SW 1271 (cell line): ENCODE measurements at regions not wholly inside any gene's neighbourhood (a gene's known extent, or its start where the extent isn't known, plus 50 kb on each side); places are given as distances from the start of the nearest gene placed in this dataset.

Experiments used
- DNase-seq, 2 experiments: peaks; one replicate each; lab custom pipeline; 2025; lab: John Stamatoyannopoulos, UW

DNA sequence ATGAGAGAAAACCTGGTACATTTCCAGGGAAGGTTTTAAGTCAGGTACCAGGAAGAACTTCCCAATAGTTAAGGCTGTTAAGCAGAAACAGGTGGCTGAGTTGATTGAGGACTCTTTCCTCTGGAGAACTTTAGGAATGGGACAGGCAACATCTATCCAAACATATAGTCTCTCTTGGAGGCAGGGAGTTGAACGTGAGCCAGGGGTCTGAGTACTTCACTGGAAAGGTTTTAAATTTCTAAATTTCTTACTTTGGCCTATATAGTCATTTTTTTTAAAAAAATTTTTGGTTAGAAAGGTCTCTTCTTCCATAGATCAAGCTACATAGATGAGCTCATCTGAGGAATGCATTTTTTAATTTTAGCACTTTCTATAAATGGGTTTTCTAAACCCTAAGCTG lies 261.4 kb upstream of the TCF4 start:
- no peak for DNase-seq

DNA sequence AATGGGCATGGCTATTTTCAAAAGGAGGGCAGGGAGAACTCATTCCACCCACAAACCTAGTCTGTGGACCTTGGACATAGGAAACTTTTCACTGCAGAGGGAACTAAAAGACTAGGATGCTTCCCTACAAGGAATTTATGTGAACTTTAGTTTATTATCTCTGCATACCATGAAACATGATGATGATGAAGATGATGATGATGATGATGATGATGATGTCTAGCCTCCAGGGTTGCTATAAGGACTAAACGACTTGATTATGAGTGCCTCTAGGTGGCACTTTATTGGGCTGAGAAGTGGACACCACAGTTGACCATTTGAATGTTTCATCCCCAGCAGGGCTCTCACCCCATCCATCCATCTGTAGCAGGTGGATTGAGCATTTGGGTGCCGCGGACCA lies 260.0 kb upstream of the TCF4 start:
- DNase-seq: no peak

DNA sequence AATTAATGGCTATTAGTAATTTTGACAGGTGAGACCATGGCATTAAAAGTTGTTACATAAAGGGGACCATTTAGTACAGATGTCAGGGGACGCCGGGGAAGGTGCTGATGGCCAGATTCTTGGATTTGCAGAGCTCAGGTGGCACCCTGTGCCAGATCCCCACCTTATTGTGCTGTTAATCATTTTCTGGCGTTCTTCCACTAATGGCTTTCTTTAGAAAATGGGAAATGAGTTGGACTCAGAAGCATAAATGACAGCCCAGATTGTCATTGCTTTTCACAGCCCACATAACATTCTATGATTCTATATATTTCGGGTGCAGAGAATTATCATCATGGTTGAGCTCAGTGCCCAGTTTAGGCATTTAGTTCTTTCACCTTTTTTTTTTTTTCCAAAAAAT lies 257.2 kb upstream of the TCF4 start:
- DNase-seq: no peak

DNA sequence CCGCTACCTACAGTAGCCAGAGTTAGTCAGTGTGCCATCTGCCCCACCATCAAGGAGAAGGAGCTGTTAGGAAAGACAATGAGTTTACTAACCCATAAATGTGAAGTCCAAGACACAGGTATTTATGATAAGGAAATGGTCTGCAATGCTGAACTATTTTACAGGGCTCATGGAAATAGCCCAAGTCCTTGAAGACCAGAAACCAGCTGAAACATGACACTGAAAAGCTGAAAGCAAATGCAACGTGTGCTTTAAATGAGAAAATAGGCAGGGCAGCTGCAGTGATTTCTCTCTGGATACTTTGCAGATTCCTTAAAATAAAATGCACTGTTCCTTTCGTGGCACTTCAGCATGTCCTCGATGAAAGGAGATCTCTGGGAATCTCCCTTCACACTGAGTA lies 256.4 kb upstream of the TCF4 start:
- DNase-seq: no peak

DNA sequence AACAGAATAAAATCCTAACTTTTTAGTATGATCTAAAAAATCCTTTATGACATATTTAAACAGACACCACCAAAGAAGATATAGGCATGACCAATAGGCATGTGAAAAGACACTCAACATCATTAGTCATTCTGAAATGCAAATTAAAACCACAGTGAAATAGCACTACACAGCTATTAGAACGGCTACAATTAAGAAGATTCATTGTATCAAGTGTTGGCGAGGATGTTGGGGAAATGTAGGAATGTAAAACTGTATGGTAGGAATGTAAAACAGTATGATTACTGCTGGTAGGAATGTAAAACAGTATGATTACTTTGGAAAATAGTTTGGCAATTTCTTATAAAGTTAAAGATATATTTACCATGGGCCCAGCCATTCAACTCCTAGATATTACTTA lies 253.3 kb upstream of the TCF4 start:
- no peak for DNase-seq

DNA sequence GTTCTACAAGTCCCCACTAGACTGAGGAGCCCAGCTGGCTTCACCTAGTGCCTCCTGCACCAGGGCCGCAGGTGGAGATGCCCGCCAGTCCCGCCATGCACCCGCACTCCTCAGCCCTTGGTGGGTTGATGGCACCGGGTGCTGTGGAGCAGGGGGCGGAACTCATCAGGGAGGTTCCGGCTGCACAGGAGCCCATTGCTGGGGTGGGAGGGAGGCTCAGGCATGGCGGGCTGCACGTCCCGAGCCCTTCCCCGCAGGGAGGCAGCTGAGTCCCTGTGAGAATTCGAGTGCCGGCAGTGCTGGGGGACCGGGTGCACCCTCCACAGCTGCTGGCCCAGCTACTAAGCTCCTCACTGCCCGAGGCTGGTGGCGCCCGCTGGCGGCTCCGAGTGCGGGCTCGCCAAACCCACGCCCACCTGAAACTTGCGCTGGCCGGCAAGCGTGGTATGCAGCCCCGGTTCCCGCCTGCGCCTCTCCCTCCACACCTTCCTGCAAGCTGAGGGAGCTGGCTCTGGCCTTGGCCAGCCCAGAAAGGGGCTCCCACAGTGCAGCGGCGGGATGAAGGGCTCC lies 252.7 kb upstream of the TCF4 start:
- no peak for DNase-seq

DNA sequence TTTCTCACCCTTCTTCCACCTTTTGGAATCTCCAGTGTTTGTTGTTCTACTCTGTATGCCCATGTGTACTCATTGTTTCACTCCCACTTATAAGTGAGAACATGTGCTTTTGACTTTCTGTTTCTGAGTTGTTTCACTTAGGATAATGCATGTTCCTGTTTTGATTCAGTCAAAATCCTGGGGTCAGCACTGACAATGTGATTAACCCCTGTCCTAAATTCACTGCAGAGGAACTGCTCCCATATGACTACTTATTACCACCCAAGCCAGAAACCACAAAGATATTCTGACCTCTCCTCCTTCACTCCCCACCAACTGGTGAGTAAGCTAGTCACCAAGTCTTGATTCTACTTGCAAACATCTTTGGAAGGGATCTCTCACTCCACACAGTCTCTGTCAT lies 251.4 kb upstream of the TCF4 start:
- no peak for DNase-seq

DNA sequence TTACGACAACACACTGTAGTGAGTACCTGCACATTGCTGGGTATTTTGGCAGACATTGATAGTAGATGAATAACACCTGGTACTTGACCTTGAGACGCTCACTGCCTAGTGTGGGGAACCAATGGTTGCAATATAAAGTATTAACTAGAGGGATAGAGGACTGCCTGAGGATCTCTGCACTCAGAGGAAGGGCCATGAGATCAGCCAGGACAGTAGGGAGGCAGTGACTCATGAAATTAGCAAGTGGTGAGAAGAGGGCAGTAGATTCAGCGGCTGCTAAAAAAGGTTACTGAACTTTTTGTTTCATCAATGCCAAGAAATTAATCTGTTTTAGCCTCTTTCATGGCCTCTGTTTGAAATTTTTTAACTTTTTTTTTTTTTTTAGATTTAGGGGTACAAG lies 250.8 kb upstream of the TCF4 start:
- DNase-seq: no peak

DNA sequence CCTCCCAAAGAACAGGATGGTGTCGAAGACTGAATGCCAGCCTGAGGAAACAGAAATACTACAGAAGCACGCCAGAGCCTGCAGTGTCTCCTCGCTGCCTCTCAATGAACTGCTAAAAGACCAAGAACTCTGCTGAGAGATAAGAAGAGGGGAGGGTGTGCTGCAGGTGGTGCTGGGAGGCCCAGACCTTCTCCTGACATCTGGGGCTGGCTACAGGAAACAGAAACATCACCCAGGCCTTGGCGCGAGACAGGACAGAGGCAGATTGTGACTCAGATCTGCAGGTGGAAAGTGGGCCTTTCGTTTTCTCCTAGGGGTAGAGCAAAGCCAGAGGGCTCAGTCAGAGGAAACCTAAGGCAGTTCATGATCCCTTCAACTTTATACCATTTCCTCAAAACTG lies 250.3 kb upstream of the TCF4 start:
- no peak for DNase-seq

DNA sequence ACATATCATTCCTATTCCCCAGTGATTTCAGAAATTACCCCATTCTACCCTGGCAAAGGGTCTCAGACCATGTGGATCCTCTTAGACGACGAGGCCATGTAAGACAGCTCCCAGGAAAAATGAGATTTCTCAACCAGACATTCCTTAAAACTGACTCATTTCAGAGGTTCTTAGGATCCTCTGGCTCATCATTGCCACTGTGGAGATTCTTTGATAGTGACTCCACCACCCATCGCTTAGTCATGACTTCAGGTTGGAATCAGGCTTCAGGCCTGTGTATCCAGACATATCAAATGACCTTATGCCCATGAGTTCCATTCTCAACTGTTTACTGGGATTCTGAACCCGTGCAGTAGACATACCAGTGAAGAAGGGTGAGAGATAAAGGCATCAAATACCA lies 245.6 kb upstream of the TCF4 start:
- peak; percentile 79 to 93 for DNase-seq

DNA sequence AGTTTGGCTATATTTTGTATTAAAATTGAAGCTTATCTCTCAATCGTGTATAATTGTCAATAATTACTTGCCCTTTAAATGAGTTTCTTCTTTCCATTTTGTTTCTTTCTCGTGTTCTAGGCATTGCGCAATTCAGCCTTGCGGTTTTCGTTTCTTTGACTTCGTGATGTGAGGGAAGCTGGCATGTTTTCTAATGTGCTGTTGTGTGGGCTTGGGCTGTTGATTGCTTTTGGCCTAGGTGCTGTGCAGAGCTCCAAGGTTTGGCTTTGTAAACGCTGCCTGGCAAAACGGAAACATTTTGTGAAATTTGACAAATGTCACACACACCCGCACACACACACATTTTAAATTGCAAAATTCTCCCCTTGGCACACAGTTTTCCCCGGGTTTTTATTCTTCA lies 242.6 kb upstream of the TCF4 start:
- no peak for DNase-seq

DNA sequence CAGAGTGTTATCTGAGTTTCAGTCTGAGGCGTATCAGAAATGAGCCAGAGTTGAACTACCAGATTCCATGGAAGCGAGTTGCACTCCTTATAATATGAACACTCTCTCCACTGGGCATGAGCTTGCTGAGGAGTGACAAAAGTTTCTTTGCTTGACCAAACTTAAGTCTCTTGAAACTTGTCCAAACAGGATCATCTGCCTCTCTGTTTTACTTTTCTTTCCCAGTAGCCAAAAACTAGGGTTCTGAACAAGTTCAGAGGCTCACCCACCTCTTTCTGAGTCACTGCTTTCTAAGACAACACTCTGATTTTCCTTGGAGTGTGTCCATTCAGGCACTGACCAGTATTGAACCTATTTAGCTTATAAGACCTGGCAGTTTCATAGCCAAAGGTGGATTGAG lies 233.2 kb upstream of the TCF4 start:
- no peak for DNase-seq

DNA sequence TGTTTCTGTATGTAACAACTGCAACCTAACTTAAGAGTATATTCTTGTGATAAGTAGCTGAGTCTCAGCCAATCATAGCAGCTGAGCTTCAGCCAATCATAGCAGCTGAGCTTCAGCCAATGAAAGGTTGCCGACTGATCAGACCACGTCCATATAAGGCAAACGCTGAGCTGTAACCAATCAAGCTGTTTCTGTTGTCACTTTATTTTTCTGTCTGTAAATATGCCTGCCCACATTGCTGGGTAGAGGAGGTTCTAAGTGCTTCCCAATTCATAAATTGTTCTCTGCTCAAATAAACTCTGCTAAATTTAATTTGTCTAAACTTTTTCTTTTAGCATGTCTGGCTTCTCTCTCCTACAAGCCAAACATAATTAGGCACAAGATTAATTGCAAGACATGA lies 231.5 kb upstream of the TCF4 start:
- DNase-seq: no peak

DNA sequence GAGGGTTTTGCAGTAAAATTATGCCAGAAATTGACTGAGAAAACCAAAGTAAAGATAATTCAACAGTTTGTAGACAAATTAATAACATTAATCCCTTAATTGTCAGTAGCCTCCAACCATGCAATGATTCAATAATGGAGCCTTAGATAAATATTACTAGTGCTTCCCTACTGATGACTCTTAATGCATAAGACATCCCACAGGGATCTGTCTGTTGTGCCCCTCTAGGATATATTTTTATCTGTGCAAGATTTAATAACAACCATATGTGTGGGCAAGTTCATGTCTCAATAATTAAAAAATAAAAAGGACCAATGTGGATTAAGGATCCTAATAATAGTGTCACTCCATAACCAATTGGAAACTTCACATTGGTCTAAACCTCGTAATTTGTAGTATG lies 230.3 kb upstream of the TCF4 start:
- DNase-seq: no peak

DNA sequence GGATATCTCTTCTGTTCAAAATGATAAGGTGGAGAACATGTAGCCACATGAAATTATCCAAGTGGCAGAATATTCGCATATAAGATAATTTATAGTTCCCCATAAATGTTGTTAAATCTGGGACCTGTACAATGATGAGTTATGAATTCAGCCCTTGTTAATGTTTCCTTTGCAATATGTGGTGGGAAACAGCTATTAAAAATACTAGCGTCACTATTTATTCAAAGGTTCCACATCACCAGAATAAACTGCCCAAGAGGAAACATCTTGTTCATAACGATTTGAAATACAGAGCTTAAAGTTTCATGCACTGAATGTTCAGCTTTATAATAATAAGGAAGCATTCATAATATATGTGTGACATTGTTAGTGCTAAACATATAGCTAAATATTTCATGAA lies 223.9 kb upstream of the TCF4 start:
- DNase-seq: no peak

DNA sequence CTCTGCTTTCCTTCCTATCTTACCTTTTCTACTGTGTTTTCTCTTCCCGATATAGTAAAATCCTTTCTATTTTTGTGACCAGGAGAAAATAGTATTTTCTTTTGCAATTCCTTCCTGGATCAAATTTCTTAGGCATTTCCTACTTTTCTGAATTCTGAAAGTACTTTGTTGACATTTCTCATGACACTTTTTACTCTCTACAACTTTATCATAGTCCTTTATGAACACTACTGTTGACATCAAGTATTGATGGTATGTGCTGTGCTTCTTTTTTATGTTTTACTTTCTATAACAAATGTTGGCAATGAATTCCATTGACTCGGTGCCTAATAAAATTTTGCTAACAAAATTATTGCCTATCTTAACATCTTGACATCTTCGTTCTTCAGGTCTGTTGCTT lies 217.7 kb upstream of the TCF4 start:
- DNase-seq: no peak

DNA sequence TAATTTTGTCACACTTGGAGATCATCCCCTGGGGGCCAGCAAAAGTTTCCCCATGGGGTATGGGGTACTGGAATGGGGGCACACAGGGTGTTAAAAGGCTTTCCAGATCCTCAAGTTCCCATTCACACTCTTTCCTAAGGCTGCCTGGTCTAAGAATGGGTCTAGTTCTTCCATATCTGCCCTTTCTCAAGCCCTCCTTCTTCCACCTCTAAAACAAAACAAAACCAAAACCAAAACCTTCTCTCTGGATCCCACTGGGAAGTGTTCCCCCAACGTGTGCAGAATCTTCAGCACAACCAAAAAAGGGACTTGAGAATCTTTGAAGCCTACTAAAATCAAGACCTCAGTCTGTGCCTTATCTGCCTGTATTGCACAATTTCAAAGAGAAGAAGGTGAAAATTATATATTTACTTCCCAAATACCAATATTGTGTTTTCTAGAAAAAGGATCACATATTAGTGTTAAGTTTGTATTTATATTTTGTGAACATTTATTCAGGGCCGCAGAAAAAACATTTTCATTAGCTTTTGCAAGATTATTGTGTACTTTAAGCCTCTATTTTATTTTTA lies 207.2 kb upstream of the TCF4 start:
- no peak for DNase-seq

DNA sequence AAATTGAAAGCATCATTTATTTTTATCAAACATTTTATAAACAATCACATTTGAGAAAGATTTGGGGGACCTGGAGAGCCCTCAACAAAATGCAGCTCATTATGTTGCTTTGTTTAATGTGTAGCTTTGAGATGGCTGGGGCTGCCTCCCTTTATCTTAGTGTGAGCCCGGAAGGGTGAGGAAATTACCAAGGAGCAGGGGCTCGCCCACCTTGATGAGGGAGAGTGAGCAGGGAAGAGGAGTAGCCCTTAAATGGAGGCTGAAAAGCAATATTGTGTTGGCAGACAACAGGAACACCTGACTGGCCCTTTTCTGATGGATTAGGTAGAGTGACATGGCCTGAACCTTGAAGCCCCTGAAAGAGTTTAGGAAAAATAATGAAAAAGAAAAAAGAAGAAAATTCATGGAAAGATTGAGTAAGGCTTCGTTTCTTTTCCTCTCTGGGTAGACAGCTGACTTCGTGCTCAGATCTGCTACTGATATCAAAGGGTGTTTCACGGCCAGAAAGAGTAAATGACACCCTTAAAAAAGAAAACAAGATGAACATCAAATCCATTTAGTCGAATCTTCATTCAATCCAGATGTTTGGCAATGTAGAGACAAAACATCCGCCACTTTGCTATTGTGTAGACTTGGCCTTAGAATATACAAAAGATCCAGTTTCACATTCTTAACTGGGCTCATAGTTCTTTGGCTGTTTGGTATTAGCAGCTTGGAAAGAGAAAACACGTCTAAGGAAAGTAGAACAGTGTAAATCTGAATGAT lies 206.5 kb upstream of the TCF4 start:
- no peak for DNase-seq

DNA sequence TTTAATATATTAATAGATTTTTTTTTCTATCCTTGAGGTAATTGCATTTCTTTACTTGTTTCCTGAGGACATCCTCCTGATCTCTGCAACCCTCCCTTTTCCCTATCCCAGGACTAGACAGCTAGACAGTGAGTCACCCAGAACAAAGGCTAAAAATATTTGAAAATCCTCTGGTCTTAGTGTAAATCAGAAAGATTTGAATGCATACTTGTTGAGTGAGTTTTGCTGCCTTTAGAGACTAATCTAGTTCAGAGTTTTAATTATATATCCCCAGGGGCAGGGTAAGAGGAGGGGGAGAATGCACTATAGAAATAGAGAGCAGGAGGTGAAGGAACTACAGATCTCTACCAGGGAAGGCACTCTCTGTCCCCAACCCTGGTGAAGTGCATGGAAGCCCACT lies 202.3 kb upstream of the TCF4 start:
- peak; percentile 2 to 25 for DNase-seq

DNA sequence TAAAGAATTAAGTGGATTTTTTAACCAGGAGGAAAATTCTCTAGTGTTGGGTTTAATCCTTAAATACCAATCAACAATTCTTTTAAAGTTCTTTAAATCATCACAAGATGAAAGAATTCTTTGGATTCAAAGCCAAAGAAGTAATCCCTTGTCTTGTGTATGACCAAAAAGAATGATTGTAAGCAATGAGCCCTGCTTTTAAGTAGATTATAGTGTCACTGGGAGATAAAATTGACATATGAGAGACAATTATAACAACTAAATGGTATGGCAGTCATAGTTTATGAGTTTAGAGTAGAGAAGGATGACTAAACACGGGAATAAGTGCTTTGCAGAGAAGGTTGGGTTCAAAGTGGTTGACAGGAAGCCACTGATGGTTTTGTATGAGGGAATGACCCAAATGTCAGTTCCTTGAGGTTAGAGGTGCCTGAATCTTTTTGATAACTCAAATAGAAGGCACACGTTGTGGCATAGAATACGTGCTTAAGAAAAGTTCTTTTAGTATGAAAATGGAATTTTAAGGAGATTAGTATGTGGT lies 199.6 kb upstream of the TCF4 start:
- DNase-seq: no peak

DNA sequence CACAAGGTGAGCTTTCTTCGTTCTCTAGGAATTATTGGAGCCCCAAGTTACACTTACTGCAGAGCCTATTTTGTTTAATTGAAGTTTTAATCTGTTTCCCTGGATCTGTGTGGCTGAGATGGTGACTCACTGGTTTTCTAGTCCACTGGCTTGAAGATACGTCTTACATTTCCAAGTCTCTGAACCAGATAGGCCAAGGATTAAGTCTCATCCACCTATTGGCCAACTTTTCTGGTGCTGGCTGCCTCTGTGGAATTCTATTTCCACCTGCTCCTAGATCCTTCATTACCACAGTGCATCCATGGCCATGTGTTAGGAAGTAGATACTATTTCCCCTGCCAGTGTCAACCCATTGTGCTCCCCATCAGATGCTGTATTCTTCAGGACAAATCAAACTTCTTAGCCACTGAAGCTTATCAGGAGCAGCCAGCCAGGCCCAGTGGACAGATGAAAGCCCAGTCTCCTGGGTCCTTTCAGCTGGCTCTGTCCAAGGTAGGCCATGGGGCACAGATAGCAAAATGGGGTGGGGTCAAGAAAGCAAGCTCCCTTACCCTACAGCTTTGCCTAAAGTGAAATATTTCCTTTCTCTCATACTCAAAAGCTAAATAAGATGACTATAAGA lies 198.8 kb upstream of the TCF4 start:
- DNase-seq: no peak

DNA sequence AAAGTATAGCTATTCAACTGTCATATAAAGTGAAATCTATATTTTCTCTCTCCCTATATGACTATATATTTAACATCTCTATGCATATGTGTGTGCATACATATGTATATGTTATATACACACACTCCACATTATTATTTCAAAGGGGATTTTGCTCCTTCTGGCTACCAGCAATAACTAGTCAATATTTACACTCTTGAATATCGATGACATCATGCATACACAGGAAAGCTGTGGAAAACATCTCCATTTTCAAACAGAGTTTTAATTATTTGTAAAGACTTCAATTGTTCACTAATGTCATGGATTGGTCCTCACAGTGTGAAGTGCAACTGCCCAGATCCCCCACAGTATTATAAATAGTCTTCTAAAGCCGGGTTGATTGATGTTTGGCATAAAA lies 195.9 kb upstream of the TCF4 start:
- DNase-seq: no peak

DNA sequence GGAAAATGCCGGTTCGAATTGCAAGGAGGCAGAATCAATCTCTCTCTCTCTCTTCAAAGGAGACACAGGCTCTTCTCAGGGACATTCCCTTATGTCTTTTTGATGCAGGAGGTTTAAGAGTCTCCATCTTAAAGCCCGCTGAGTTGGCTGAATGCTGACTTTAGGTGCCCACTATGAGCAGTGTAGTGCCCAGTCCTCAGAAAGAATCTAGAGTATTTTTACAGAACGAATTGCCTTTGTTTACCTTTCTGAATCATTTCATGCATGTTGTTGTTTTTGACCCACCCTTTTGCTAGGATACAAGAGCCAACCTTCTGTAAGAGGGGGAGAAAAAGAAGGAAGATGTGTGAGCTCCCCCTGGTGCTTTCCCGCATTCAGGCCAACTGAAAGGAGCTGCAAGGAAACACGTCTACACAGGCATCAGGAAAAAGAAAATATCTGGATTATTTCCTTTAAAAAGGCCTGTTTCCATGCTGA lies 193.5 kb upstream of the TCF4 start:
- peak in 1 of 2 experiments; percentile 19 for DNase-seq
